Testis (tissue), 2 donors: ENCODE measurements at regions not wholly inside any gene's neighbourhood (a gene's known extent, or its start where the extent isn't known, plus 50 kb on each side); places are given as distances from the start of the nearest gene placed in this dataset.

Source experiments
- DNase-seq: peaks from one replicate; pipeline ENCODE4 v3.0.0-alpha.2; 2019
- H3K27ac ChIP-seq, 2 donors: fragments of 200-600 bp; sonication (generic); one replicate each; pipeline ENCODE4 v1.5.1; 2019
- H3K27me3 ChIP-seq: fragments of 200-600 bp; sonication (generic); one replicate; pipeline ENCODE4 v1.5.1; 2019
- H3K36me3 ChIP-seq: fragments of 200-600 bp; sonication (generic); one replicate; pipeline ENCODE4 v1.5.1; 2017; ENCODE audit warnings: low read depth; ENCODE audit errors: missing control alignments
- H3K4me1 ChIP-seq: fragments of 200-600 bp; sonication (generic); one replicate; pipeline ENCODE4 v1.5.1; 2019
- H3K4me3 ChIP-seq, 2 donors: fragments of 200-600 bp; sonication (generic); one replicate each; pipeline ENCODE4 v1.5.1; 2017 to 2019
- H3K9me3 ChIP-seq: fragments of 200-600 bp; sonication (generic); one replicate; pipeline ENCODE4 v1.5.1; 2017
- POLR2A ChIP-seq: fragments of 450-650 bp; IDR thresholded peaks from one replicate; pipeline ENCODE4 v1.6.1; 2017; ENCODE audit warnings: antibody characterized with exemption, mild to moderate bottlenecking, moderate library complexity
- WGBS, 2 donors: methylation state at CpG; one replicate each; pipeline ENCODE4 v1.1.5; 2018; 5-methylcytosine and 5-hydroxymethylcytosine counted together
- intact Hi-C: fragments of 100-400 bp; cut with DNase I; formaldehyde crosslinking; loops from one replicate; pipeline ENCODE4 v1.15.1; 2023; ENCODE audit warnings: low total_unique reads
- TF ChIP-seq, protein P1 (sequence below), 3 experiments: fragments of 450-650 bp in 2 of 3; fragments of 200-600 bp in 1 of 3; sonication (generic) in 1 of 3; IDR thresholded peaks; one replicate each; pipeline ENCODE4 v1.5.1; 2016 to 2019; ENCODE audit warnings: antibody characterized with exemption in 3 of 3, mild to moderate bottlenecking in 2 of 3, moderate library complexity in 1 of 3

DNA sequence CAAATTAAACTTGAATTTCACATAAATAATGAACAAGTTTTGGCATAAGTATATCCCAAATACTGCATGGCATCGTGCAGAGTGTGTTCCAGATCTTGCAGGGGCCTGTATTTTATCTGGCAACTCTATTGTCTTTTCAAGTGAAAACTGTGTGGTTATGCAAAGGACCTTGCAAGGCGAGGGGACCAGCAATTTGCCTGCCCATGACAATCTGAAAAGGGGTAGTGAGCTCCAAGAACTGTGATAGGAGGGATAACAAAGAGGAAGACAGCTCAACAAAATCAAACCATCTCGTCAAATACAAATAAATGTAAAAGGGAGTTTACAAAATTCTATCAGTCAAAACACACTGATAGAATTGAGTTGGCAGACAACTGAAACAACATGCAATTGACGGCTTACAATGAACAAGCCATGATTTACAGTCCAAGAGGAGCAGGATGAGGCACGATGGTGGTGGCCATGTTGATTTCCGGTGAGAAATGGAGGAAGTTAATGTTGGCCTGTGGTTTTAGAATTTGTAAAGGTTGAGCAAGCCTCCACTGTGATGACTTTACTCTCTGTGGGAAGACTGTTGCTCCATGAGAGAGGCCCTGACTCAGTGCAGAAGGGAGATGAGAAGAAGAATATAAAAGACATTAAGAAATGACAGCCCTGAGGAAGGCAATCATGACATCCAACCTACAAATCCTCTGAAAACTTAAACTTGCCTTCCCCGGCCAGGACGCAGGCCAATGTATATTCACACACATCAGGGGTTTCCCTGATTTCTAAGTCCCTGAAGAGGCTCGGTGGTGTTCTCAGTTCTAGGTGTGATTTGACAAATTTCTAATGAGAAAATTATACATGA, 132.2 kb downstream of the ADSS2 start:
- Histone ChIP-seq H3K4me1 (no peaks in the 10 kb centered on the region), H3K9me3 (no peaks in the 10 kb centered on the region), H3K27me3 (no peaks in the 10 kb centered on the region), H3K27ac (no peak overlapping the region), H3K4me3 (no peak overlapping the region), H3K36me3 (no peaks in the 10 kb centered on the region)
- WGBS, 2 donors, result 85 to 86% methylated on average over 9 of the region's 9 CpGs
- TF ChIP-seq, protein P1, sequence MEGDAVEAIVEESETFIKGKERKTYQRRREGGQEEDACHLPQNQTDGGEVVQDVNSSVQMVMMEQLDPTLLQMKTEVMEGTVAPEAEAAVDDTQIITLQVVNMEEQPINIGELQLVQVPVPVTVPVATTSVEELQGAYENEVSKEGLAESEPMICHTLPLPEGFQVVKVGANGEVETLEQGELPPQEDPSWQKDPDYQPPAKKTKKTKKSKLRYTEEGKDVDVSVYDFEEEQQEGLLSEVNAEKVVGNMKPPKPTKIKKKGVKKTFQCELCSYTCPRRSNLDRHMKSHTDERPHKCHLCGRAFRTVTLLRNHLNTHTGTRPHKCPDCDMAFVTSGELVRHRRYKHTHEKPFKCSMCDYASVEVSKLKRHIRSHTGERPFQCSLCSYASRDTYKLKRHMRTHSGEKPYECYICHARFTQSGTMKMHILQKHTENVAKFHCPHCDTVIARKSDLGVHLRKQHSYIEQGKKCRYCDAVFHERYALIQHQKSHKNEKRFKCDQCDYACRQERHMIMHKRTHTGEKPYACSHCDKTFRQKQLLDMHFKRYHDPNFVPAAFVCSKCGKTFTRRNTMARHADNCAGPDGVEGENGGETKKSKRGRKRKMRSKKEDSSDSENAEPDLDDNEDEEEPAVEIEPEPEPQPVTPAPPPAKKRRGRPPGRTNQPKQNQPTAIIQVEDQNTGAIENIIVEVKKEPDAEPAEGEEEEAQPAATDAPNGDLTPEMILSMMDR (IDR thresholded peaks at IDR 0.05), result no peak
- TF ChIP-seq POLR2A, result no peak
- DNase-seq, result no peak
- intact Hi-C loops, result no loop called here

DNA sequence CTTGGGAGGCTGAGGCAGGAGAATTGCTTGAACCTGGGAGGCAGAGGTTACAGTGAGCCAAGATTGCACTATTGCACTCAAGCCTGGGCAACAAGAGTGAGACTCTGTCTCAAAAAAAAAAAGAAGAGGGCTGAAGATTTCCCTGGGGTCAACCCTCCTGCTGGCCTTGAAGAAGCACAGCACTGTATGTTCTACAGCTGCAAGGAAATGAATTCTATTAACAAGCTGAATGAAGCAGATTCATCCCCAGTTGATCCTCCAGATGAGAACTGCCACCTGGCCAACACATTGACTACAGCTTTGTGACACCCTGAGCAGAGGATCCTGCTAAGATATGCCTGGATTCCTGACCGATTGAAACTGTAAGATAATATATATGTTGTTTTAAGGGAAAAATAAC, 129.5 kb downstream of the ADSS2 start:
- WGBS, 2 donors, result 79 to 86% methylated on average over 1 of the region's 1 CpG
- no peak overlapping the region for H3K4me3 ChIP-seq
- peak overlapping the region in 1 of 2 donors; percentile 77 for H3K27ac ChIP-seq
- no peaks in the 10 kb centered on the region for H3K9me3 ChIP-seq
- H3K36me3 ChIP-seq, result no peaks in the 10 kb centered on the region
- no peak for TF ChIP-seq POLR2A
- TF ChIP-seq, protein P1 (IDR thresholded peaks at IDR 0.05), result no peak
- no peaks in the 10 kb centered on the region for H3K4me1 ChIP-seq
- intact Hi-C loops, result no loop called here
- DNase-seq, result no peak
- no peaks in the 10 kb centered on the region for H3K27me3 ChIP-seq

DNA sequence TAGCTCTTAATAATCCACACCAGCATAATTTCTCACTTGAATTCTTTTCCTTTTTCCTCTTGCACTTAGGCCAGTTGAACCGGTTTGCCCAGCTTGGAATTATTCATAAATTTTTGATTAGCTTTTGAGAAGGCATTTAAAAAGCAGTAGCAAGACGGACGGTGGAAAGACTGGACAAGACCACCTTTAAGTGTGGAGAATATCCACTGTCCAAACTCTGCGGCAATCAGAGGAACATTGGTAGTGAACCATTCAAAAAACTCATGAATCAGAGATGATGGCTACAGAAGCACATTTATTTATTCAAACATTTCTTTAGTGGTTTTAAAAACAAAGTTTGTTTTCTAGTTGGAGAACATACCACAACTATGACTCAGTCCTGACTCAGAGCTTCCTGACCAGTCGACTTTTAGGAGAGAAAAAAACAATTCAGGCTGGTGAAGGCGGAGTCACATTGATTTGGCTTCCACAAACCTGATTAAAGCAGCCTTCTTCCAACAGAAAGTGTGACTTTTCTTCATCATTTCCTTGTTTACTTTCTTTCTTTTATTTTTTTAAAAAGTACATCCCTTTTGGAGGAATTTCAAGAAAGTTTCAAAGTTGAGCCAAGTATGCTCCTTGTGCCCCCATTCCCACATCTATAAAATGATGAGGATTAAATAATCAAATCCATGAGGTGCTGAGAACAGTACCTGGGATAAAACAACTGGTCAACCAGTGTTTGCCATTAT, 128.8 kb downstream of the ADSS2 start:
- peak overlapping the region; percentile 51 to 77 for H3K27ac ChIP-seq
- no peak for TF ChIP-seq POLR2A
- TF ChIP-seq, protein P1 (IDR thresholded peaks at IDR 0.05), result no peak
- no peak overlapping the region for H3K4me3 ChIP-seq
- no peaks in the 10 kb centered on the region for H3K36me3 ChIP-seq
- no peaks in the 10 kb centered on the region for H3K9me3 ChIP-seq
- DNase-seq, result peak; percentile 32
- 40 to 58% methylated on average over 6 of the region's 6 CpGs for WGBS, 2 donors
- intact Hi-C loops, result no loop called here
- no peaks in the 10 kb centered on the region for H3K27me3 ChIP-seq
- no peaks in the 10 kb centered on the region for H3K4me1 ChIP-seq

DNA sequence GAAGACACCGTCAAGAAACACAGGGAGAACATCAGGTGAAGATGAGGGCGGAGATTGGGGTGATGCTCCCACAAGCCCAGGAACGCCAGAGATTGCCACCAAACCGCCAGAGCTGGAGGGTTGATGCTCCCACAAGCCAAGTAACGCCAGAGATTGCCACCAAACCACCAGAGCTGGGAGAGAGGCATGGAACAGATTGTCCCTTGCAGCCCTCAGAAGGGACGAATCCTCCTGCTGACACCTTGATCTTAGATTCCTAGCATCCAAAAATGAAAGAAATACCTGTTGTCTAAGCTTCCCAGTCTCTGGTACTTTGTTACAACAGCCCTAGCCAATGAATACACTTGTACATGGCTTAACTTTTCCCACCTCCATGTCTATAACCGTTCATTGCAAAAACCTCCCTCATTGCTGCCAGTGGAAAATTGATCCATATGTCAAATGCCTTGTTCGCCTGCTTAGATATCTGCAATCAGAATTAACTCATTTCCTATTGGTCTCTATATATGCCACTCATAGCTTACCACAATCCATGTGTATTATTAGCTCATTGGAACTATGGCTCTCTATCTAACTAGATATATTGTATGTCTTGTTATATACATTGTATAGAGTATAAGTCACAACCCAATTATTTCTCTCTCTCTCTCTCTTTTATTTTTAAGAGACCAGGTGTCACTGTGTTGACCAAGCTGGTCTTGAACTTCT, 127.4 kb downstream of the ADSS2 start:
- no peak for TF ChIP-seq POLR2A
- TF ChIP-seq, protein P1 (IDR thresholded peaks at IDR 0.05), result no peak
- Histone ChIP-seq H3K27me3 (no peaks in the 10 kb centered on the region), H3K9me3 (no peaks in the 10 kb centered on the region), H3K4me1 (no peaks in the 10 kb centered on the region), H3K27ac (no peak overlapping the region), H3K4me3 (no peak overlapping the region), H3K36me3 (no peaks in the 10 kb centered on the region)
- WGBS, 2 donors, result 90 to 97% methylated on average over 8 of the region's 8 CpGs
- intact Hi-C loops, result no loop called here
- DNase-seq, result no peak
